Neural progenitor cell (in vitro differentiated cells): ENCODE measurements at regions not wholly inside any gene's neighbourhood (a gene's known extent, or its start where the extent isn't known, plus 50 kb on each side); places are given as distances from the start of the nearest gene placed in this dataset.

Experiments used
- EZH2 ChIP-seq: fragments of 200-600 bp; sonication (generic); IDR thresholded peaks from 2 replicates; pipeline ENCODE4 v1.6.1; 2017; ENCODE audit warnings: antibody characterized with exemption, mild to moderate bottlenecking, moderate library complexity
- EZH2phosphoT487 ChIP-seq: fragments of 200-600 bp; sonication (generic); IDR thresholded peaks from 2 replicates; pipeline ENCODE4 v1.6.1; 2017; ENCODE audit warnings: antibody characterized with exemption
- TF ChIP-seq, protein P1 (sequence below): fragments of 200-600 bp; sonication (generic); IDR thresholded peaks from 2 replicates; pipeline ENCODE4 v1.5.1; 2017; ENCODE audit warnings: antibody characterized with exemption, mild to moderate bottlenecking

- TF ChIP-seq, protein P1, sequence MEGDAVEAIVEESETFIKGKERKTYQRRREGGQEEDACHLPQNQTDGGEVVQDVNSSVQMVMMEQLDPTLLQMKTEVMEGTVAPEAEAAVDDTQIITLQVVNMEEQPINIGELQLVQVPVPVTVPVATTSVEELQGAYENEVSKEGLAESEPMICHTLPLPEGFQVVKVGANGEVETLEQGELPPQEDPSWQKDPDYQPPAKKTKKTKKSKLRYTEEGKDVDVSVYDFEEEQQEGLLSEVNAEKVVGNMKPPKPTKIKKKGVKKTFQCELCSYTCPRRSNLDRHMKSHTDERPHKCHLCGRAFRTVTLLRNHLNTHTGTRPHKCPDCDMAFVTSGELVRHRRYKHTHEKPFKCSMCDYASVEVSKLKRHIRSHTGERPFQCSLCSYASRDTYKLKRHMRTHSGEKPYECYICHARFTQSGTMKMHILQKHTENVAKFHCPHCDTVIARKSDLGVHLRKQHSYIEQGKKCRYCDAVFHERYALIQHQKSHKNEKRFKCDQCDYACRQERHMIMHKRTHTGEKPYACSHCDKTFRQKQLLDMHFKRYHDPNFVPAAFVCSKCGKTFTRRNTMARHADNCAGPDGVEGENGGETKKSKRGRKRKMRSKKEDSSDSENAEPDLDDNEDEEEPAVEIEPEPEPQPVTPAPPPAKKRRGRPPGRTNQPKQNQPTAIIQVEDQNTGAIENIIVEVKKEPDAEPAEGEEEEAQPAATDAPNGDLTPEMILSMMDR: no peak
- TF ChIP-seq EZH2 (no peak), EZH2phosphoT487 (no peak)
Measured at GRCh38 chr22:47381240-47381639, 618.8 kb downstream of the TBC1D22A start.
